ENCODE measurements at regions not wholly inside any gene's neighbourhood (a gene's known extent, or its start where the extent isn't known, plus 50 kb on each side); places are given as distances from the start of the nearest gene placed in this dataset.

DNA sequence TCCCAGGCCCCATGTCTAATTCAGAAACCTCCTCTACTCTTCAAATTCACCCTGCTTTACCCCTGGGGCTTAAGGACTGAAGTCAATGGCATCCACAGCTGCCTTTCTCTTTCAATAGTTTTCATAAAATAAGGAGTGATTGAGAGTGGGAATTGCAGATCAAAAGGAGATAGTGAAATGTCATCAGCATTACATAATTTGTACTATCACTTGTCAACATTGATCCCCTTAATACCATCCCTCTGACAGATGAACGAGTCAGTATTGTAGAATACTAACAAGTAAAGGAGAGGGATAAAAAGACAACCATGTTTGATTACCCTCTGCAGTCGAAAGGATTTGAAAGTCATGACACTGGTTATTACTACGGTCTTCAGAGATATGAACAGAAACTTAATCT lies 212.4 kb downstream of the TMEM114 start:
- TF ChIP-seq, protein P1, sequence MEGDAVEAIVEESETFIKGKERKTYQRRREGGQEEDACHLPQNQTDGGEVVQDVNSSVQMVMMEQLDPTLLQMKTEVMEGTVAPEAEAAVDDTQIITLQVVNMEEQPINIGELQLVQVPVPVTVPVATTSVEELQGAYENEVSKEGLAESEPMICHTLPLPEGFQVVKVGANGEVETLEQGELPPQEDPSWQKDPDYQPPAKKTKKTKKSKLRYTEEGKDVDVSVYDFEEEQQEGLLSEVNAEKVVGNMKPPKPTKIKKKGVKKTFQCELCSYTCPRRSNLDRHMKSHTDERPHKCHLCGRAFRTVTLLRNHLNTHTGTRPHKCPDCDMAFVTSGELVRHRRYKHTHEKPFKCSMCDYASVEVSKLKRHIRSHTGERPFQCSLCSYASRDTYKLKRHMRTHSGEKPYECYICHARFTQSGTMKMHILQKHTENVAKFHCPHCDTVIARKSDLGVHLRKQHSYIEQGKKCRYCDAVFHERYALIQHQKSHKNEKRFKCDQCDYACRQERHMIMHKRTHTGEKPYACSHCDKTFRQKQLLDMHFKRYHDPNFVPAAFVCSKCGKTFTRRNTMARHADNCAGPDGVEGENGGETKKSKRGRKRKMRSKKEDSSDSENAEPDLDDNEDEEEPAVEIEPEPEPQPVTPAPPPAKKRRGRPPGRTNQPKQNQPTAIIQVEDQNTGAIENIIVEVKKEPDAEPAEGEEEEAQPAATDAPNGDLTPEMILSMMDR (IDR thresholded peaks at IDR 0.05) = no peak
- no peak for TF ChIP-seq POLR2AphosphoS5 (IDR thresholded peaks at IDR 0.05)
